ENCODE measurements at regions not wholly inside any gene's neighbourhood (a gene's known extent, or its start where the extent isn't known, plus 50 kb on each side); places are given as distances from the start of the nearest gene placed in this dataset.

DNA sequence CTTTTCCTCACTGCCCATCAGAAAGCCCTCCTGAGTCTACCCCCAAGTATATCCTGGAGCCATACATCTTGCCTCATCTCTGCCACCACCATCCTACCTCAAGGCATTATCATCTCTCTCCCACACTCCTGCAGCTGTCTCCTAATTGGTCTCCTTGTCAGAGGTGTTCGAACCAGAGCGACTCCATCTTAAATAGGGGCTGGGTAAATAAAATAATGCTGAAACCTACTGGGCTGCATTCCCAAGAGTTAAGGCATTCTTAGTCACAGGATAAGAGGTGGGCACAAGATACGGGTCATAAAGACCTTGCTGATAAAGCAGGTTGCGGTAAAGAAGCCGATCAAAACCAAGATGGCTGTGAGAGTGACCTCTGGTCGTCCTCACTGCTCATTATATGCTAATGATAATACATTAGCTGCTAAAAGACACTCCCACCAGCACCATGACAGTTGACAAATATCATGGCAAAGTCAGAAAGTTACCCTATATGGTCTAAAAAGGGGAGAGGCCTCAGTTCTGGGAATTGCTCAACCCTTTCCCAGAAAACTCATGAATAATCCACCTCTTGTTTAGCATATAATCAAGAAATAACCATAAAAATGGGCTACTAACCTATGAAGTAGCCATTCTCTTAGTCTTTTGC is 97.0 kb upstream of the C16orf82 start (continued):
- TF ChIP-seq HOMEZ (CRISPR knock-in tag; IDR thresholded peaks at IDR 0.05) (no peak), BDP1 (IDR thresholded peaks at IDR 0.05; ENCODE audit: insufficient read depth, insufficient read length) (no peak), ZNF263 (CRISPR knock-in tag; IDR thresholded peaks at IDR 0.05; ENCODE audit: borderline replicate concordance) (no peak), POLR2H (tag; IDR thresholded peaks at IDR 0.05; ENCODE audit: low read depth) (peak; percentile 79), ZNF592 (IDR thresholded peaks at IDR 0.05) (peak; percentile 58; the same call in 1 of the 2 replicates), POLR2AphosphoS2 (IDR thresholded peaks at IDR 0.05; ENCODE audit: low read length) (no peak), ZNF436 (CRISPR knock-in tag; IDR thresholded peaks at IDR 0.05) (no peak), ZNF140 (CRISPR knock-in tag; IDR thresholded peaks at IDR 0.05) (no peak), HDAC1 (IDR thresholded peaks at IDR 0.05) (no peak), ETV1 (tag; conservative IDR thresholded peaks at IDR 0.05; ENCODE audit: low read depth) (peak; percentile 68; the same call in 1 of the 2 replicates), RCOR1 (IDR thresholded peaks at IDR 0.05; ENCODE audit: borderline replicate concordance in 1 of 2, low read depth in 2 of 2, low read length in 2 of 2) (no peak)
- TF ChIP-seq, protein P1, sequence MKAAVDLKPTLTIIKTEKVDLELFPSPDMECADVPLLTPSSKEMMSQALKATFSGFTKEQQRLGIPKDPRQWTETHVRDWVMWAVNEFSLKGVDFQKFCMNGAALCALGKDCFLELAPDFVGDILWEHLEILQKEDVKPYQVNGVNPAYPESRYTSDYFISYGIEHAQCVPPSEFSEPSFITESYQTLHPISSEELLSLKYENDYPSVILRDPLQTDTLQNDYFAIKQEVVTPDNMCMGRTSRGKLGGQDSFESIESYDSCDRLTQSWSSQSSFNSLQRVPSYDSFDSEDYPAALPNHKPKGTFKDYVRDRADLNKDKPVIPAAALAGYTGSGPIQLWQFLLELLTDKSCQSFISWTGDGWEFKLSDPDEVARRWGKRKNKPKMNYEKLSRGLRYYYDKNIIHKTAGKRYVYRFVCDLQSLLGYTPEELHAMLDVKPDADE (conservative IDR thresholded peaks at IDR 0.05; ENCODE audit: control insufficient read depth, low read depth, low read length), result no peak
- TF ChIP-seq, protein P2, sequence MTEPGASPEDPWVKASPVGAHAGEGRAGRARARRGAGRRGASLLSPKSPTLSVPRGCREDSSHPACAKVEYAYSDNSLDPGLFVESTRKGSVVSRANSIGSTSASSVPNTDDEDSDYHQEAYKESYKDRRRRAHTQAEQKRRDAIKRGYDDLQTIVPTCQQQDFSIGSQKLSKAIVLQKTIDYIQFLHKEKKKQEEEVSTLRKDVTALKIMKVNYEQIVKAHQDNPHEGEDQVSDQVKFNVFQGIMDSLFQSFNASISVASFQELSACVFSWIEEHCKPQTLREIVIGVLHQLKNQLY (CRISPR knock-in tag; conservative IDR thresholded peaks at IDR 0.05), result no peak
